ENCODE measurements at regions not wholly inside any gene's neighbourhood (a gene's known extent, or its start where the extent isn't known, plus 50 kb on each side); places are given as distances from the start of the nearest gene placed in this dataset.

- ATAC-seq (no peak), DNase-seq (ENCODE audit: low read depth, low spot score) (no peak)
- ChIA-PET POLR2A (no interaction called here), CTCF (no interaction called here)
- BruUV-seq (replicated peaks), result no TSS peak
- no peaks in the 10 kb centered on the region for H3K4me1 ChIP-seq (ENCODE audit: control insufficient read depth, insufficient read depth, low read length)
- in situ Hi-C loops (cut with HindIII; ENCODE audit: low pct_unique_long_range_greater_than_20kb, low sequenced_read_pairs), result no loop called here
- no peak overlapping the region for H3K4me3 ChIP-seq (ENCODE audit: low read depth in 2 of 2, low read length in 2 of 2)
- no peaks in the 10 kb centered on the region for H3K9me3 ChIP-seq (ENCODE audit: control insufficient read depth, insufficient read depth, low read depth, low read length)
- H3K36me3 ChIP-seq (ENCODE audit: control insufficient read depth, insufficient read depth, low read length), result no peaks in the 10 kb centered on the region
- intact Hi-C loops (cut with micrococcal nuclease; ENCODE audit: unreplicated experiment), result no loop called here
- TF ChIP-seq CTCF (IDR thresholded peaks at IDR 0.05), result no peak
- TF ChIP-seq SIN3A (IDR thresholded peaks at IDR 0.05; ENCODE audit: borderline replicate concordance, insufficient read depth, low read depth, low read length), result no peak
- TF ChIP-seq POLR2AphosphoS5 (IDR thresholded peaks at IDR 0.05; ENCODE audit: low read depth, low read length), result no peak
- no peak for TF ChIP-seq TCF7L2 (IDR thresholded peaks at IDR 0.05; ENCODE audit: low read depth, low read length)
- TF ChIP-seq REST (IDR thresholded peaks at IDR 0.05; ENCODE audit: insufficient read depth in 1 of 2, low read depth in 2 of 2, low read length in 1 of 2), result no peak
- no peaks in the 10 kb centered on the region for H3K27me3 ChIP-seq (ENCODE audit: control insufficient read depth, insufficient read depth, low read length)
- H3K27ac ChIP-seq (ENCODE audit: low read length), result no peak overlapping the region
Measured at GRCh38 chr4:54897590-54897989, 227.8 kb downstream of the KDR start.

- POLR2A ChIA-PET, result no interaction called here
- in situ Hi-C loops (cut with HindIII; ENCODE audit: low pct_unique_long_range_greater_than_20kb, low sequenced_read_pairs), result no loop called here
- no peaks in the 10 kb centered on the region for H3K27me3 ChIP-seq (ENCODE audit: control insufficient read depth, insufficient read depth, low read length)
Measured at GRCh38 chr4:54882616-54883015, 224.9 kb downstream of the KIT start.

More at GRCh38 chr4:54882616-54883015, 224.9 kb downstream of the KIT start:
- TF ChIP-seq SIN3A (IDR thresholded peaks at IDR 0.05; ENCODE audit: borderline replicate concordance, insufficient read depth, low read depth, low read length) (no peak), TCF7L2 (IDR thresholded peaks at IDR 0.05; ENCODE audit: low read depth, low read length) (no peak), CTCF (IDR thresholded peaks at IDR 0.05) (no peak), REST (IDR thresholded peaks at IDR 0.05; ENCODE audit: insufficient read depth in 1 of 2, low read depth in 2 of 2, low read length in 1 of 2) (no peak), POLR2AphosphoS5 (IDR thresholded peaks at IDR 0.05; ENCODE audit: low read depth, low read length) (no peak)
- Histone ChIP-seq H3K4me3 (ENCODE audit: low read depth in 2 of 2, low read length in 2 of 2) (no peak overlapping the region), H3K4me1 (ENCODE audit: control insufficient read depth, insufficient read depth, low read length) (no peaks in the 10 kb centered on the region), H3K9me3 (ENCODE audit: control insufficient read depth, insufficient read depth, low read depth, low read length) (no peaks in the 10 kb centered on the region), H3K27ac (ENCODE audit: low read length) (no peak overlapping the region), H3K36me3 (ENCODE audit: control insufficient read depth, insufficient read depth, low read length) (no peaks in the 10 kb centered on the region)
- no peak for ATAC-seq
- DNase-seq (ENCODE audit: low read depth, low spot score), result no peak
- no TSS peak for BruUV-seq (replicated peaks)
- CTCF ChIA-PET, result no interaction called here
- intact Hi-C loops (cut with micrococcal nuclease; ENCODE audit: unreplicated experiment), result no loop called here

Measured in Panc1 (cell line).